GM23338 (cell line): ENCODE measurements at regions not wholly inside any gene's neighbourhood (a gene's known extent, or its start where the extent isn't known, plus 50 kb on each side); places are given as distances from the start of the nearest gene placed in this dataset.
"Not testable (repeated sequence)": the region's sequence is repeated elsewhere in the genome, so short reads cannot be mapped to it uniquely, and the experiment has no call there.

Experiments
- CREB1 ChIP-seq: fragments of 250-450 bp; sonication (Bioruptor Pico); IDR thresholded peaks from 2 replicates; pipeline ENCODE4 v1.5.0; 2020; ENCODE audit warnings: low read depth, mild to moderate bottlenecking, moderate library complexity
- CTCF ChIP-seq, 2 experiments: fragments of 200-600 bp in 1 of 2; sonication (generic) in 1 of 2; conservative IDR thresholded peaks; 2 replicates each; pipeline versions ENCODE4 v1.5.1 to v1.6.1; 2016 to 2017; ENCODE audit warnings: antibody characterized with exemption in 2 of 2, low read depth in 2 of 2, mild to moderate bottlenecking in 2 of 2, moderate library complexity in 1 of 2
- EZH2 ChIP-seq: fragments of 200-600 bp; sonication (generic); IDR thresholded peaks from one replicate; pipeline ENCODE4 v1.8.0; 2017; ENCODE audit warnings: antibody characterized with exemption, mild to moderate bottlenecking, low read depth; ENCODE audit not compliant: unreplicated experiment
- EZH2phosphoT487 ChIP-seq: fragments of 200-600 bp; sonication (generic); IDR thresholded peaks from one replicate; pipeline ENCODE4 v1.8.1; 2018; ENCODE audit warnings: antibody characterized with exemption; ENCODE audit not compliant: unreplicated experiment
- POLR2AphosphoS5 ChIP-seq: IDR thresholded peaks from 2 replicates; pipeline ENCODE4 v1.6.1; 2016; ENCODE audit warnings: antibody characterized with exemption, low read depth
- REST ChIP-seq: IDR thresholded peaks from one replicate; pipeline ENCODE4 v1.6.1; 2018; ENCODE audit warnings: antibody characterized with exemption; ENCODE audit not compliant: unreplicated experiment
- STAT1 ChIP-seq: IDR thresholded peaks from one replicate; pipeline ENCODE4 v1.6.1; 2016; ENCODE audit warnings: antibody characterized with exemption; ENCODE audit not compliant: unreplicated experiment

GRCh38 chr17:20700528-20700927 lies 121.0 kb downstream of the CDRT15L2 start:
- not testable (repeated sequence) for TF ChIP-seq CTCF (conservative IDR thresholded peaks at IDR 0.05; ENCODE audit: low read depth in 2 of 2); EZH2phosphoT487; REST; EZH2; POLR2AphosphoS5; CREB1 (CRISPR knock-in tag); STAT1
